ENCODE measurements at regions not wholly inside any gene's neighbourhood (a gene's known extent, or its start where the extent isn't known, plus 50 kb on each side); places are given as distances from the start of the nearest gene placed in this dataset.
"Not testable (repeated sequence)": the region's sequence is repeated elsewhere in the genome, so short reads cannot be mapped to it uniquely, and the experiment has no call there.

DNA sequence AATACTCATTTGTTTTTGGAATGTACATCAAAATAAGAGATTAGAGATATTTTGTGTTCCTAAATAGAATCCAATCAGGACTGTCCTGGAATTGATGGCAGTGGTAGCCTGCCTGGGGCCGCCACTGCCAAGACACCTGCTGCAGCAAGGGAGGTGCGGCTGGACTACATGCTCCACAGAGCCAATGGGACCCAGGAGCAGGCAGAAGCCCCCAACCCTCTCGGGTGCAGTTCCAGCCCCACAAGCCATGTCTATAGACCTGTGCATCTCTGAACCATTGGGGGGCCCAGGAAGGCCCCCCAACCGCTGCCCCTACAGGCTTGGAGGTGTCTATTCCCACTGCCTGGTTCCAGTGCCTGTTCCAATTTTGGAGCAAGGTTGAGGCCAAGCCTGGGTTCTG is 1524.3 kb downstream of the PCDH18 start:
- DNase-seq = no peak

GRCh38 chr4:136002316-136002715 is 1530.0 kb downstream of the PCDH18 start:
- no peak for DNase-seq

- no peak for DNase-seq
Observed at GRCh38 chr4:136001791-136002190, 1530.5 kb downstream of the PCDH18 start.

- no peak for DNase-seq
Observed at GRCh38 chr4:136000246-136000645, 1532.0 kb downstream of the PCDH18 start.

DNA sequence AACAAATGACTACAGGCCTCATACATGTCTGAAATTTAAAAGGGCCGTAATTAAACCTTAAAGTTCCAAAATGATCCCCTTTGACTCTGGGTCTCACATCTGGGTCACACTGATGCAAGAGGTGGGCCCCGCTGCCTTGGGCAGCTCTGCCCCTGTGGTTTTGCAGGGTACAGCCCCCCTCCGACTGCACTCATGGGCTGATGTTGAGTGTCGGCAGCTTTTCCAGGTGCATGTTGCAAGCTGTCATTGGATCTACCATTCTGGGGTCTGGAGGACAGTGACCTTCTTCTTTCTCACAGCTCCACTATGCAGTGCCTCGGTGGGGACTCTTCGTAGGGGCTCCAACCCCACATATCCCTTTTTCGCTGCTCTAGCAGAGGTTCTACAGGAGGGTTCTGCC is 1537.9 kb downstream of the PCDH18 start:
- DNase-seq = no peak

- no peak for DNase-seq
Observed at GRCh38 chr4:135976860-135977259, 1555.4 kb downstream of the PCDH18 start.

- DNase-seq = no peak
Observed at GRCh38 chr4:135966936-135967335, 1565.4 kb downstream of the PCDH18 start.

DNA sequence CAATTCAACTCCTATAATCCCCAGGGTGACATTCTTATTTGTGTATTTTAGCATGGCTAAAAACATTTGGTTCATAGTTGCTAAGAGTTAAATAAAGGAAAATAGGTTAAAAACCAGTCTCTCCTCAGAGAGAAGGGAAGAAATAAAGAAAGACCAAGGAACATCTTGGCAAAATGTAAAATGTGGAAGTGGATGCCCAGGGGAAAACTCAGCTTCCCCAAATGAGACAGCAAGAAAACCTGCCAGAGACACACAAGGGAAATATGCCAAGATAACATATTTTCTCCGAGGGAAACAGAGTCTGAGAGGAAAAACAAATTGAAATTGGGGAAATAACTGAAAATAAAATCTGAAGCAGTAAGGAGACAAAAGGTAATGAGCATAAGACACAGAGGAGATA is 1569.3 kb downstream of the PCDH18 start:
- no peak for DNase-seq

DNA sequence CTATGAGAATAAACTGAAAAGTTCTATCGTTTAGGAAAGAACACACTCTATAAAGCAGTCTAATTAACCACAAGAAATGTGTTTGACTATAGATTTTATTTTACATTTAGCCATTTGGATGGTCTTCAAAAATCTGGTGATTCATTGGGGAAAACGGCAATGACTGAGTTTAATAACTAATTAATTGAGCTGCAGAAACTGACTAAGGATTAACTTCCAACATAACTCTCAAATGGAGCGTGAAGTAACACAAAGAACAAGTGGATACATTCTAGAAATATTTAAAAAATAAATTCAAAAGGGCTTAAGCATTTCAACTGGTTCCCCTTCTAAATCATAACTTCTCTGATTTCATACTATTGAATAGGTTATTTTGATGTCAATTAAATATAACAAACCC is 1582.4 kb downstream of the PCDH18 start:
- DNase-seq = no peak

- no peak for DNase-seq
Observed at GRCh38 chr4:135948797-135949196, 1583.5 kb downstream of the PCDH18 start.

DNA sequence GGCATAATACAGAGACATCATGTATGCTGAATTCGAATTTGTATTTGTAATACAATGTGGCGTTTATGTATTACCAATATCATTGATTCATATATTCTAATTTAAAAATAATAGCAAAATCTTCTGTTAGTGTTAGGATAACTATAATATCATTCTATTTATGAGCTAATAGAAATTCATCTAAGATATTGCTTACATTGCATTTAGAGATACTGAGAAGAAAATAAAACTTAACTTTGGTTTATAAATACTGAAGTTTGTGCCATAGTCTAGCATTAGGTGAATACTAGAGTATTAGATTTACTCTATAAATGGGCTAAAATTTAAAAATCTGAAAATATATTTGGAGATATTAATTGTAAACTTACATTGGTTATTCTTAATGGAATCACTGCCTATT is 1590.6 kb downstream of the PCDH18 start:
- DNase-seq = no peak

DNA sequence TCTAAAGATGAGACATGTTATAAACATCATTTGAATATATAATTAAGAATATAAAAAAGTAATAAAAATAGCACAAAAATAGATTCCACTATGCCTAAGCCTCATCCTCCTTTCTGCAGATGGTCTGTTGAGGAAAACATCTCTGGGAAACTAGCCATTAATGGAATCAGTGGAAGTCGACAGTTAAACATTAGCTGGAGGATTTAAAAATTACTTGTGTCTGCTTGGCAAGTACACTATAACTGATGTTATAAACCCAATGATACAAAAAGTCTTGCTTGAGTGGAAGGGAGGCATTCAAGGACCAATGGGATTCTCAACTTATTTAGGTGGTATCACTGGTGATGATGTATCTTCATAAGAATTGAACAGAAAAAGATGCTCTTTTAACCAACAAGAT is 1598.3 kb downstream of the PCDH18 start:
- no peak for DNase-seq

GRCh38 chr4:135927651-135928050 is 1604.6 kb downstream of the PCDH18 start:
- no peak for DNase-seq

DNA sequence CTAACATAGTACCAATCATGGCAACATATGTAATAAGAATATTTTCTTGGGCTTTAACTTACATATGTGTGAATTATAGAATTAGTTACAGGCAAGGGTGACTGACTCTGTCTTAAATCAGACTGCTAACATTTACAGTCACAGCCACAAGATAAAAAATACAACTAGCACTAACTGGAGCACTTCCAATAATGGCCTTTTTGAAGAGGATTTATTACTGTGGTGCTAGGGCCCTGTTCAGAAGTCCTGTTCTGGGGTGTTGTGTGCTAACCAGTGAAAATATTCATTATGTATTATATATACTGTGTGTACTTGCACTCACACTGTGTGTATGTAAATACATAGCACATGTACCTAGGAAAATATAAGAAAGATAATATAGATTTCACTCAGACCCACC is 1611.2 kb downstream of the PCDH18 start:
- DNase-seq = no peak

- DNase-seq = no peak
Observed at GRCh38 chr4:135917011-135917410, 1615.3 kb downstream of the PCDH18 start.

DNA sequence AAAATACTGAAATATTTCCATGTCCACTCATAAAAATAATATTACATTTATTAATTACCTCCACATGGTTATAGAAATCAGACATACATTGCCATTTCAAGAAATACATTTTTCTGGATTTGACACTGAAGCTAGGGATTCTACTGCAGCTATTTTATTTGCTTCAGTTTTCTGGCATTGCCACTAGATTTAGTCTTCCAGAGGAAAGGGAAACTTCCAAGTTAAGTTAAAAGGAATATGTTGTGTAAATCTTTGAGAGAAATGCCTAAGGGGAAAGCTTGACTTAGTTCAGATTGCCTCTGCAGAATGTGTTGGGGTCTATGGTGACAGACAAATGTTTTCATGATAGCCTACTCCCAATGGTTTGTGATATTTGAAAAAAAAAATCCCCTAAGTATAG is 1631.3 kb downstream of the PCDH18 start:
- no peak for DNase-seq

DNA sequence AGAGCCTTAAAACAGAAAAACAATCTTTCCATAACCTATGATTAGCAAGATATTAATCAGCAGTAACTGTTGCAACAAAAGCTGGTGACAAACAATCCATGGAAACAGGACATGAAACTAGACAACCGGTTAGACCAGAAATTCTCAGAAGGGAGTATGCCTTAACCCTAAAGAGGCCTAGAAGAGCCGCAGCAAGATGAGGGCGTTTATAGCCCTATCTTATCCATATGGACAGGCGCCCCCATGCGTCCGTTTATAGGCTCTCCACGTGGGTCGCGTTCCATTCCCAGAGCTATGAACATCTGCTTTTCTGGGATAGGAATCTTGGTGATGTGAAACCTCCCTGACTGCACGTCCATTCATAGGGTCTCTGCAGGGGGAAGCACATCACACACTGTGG is 1662.7 kb upstream of the PABPC4L start:
- not testable (repeated sequence) for DNase-seq

GRCh38 chr4:135840781-135841180 is 1639.2 kb upstream of the PABPC4L start:
- DNase-seq = no peak

GRCh38 chr4:135839712-135840111 is 1638.1 kb upstream of the PABPC4L start:
- DNase-seq = no peak

DNA sequence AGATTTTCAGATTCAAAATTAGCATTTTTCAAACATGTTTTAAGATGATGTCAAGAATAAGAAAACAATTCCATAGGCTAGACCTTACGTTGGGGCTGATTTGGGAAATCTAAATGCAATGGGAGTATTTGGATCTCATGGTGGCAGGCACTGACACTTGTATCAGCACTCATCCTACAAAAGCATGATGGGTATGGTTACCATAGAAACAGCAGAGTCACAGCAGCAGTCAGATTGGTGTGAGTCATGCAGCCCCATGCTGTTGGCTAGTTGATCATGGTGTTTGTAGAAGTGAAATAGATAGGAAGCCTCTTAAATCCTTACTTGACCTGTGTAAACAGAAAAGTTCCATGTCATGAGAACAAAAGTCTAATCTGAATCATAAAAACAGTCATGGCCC is 1637.3 kb upstream of the PABPC4L start:
- no peak for DNase-seq

- no peak for DNase-seq
Observed at GRCh38 chr4:135834471-135834870, 1632.9 kb upstream of the PABPC4L start.

GRCh38 chr4:135833529-135833928 is 1631.9 kb upstream of the PABPC4L start:
- no peak for DNase-seq

DNA sequence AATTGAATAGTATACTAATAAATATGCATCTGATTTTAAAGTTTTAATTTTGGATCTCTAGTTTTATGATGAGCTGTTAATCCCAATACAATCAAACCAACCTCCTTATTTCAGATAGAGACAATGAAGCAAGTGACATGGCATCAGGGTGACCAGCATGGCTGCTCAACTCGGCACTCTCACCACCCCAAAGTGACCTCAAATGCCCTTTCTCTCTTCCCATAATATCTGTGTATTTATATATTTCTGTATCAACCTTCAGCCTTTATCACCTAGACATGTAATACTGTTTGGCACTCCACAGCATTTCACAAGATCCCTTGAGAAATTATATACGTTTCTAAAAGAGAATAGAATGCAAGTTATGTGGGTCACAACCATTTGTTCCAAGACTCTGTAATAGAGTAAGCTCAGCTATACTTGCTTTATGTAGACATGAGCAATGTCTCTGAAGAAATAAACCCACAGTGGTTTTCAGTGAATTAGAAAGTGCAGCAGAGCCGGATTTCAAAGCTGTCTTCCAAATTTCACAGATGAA is 1623.2 kb upstream of the PABPC4L start:
- DNase-seq = no peak

- DNase-seq = no peak
Observed at GRCh38 chr4:135804785-135805184, 1603.2 kb upstream of the PABPC4L start.

- DNase-seq = no peak
Observed at GRCh38 chr4:135777361-135777760, 1575.8 kb upstream of the PABPC4L start.

GRCh38 chr4:135775909-135776308 is 1574.3 kb upstream of the PABPC4L start:
- no peak for DNase-seq
